SK-N-SH (cell line): ENCODE measurements at regions not wholly inside any gene's neighbourhood (a gene's known extent, or its start where the extent isn't known, plus 50 kb on each side); places are given as distances from the start of the nearest gene placed in this dataset.

Experiments
- CTCF ChIA-PET: fragments of 300-600, 350-600 bp; formaldehyde crosslinking; extraction: SDS; loops from one replicate; lab custom pipeline; 2021; lab: Yijun Ruan, JAX
- POLR2A ChIA-PET: fragments of 350-600 bp; sonication (Branson Sonifier 250); formaldehyde crosslinking; extraction: SDS; loops from one replicate; lab custom pipeline; 2020; ENCODE audit warnings: antibody characterized with exemption, inconsistent platforms; lab: Yijun Ruan, JAX
- DNase-seq: peaks from one replicate; pipeline ENCODE4 v3.0.0; 2012
- H2AFZ ChIP-seq: fragments of 200-600 bp; sonication (generic); 2 replicates; pipeline ENCODE4 v1.8.1; 2016; ENCODE audit warnings: antibody characterized with exemption, mild to moderate bottlenecking, low read depth
- H3F3A ChIP-seq: fragments of 200-600 bp; sonication (generic); replicated peaks from 2 replicates; pipeline ENCODE3; 2016; ENCODE audit warnings: antibody characterized with exemption, mild to moderate bottlenecking; ENCODE audit not compliant: insufficient read depth
- H3K27ac ChIP-seq, 2 experiments: fragments of 200-500 bp in 1 of 2; fragments of 200-600 bp in 1 of 2; sonication (Bioruptor generic) in 1 of 2; sonication (generic), shearing (Covaris generic) in 1 of 2; 2 replicates each; pipeline versions ENCODE4 v1.5.1 to v1.6.1; 2014 to 2016; ENCODE audit warnings: low read depth in 2 of 2, inconsistent platforms in 1 of 2, low read length in 1 of 2, mild to moderate bottlenecking in 1 of 2, mixed read lengths in 1 of 2
- H3K27me3 ChIP-seq: fragments of 200-600 bp; sonication (generic), shearing (Covaris generic); 2 replicates; pipeline ENCODE4 v1.6.1; 2016; ENCODE audit warnings: mixed run types; ENCODE audit not compliant: insufficient read depth
- H3K36me3 ChIP-seq, 2 experiments: fragments of 200-500 bp in 1 of 2; fragments of 200-600 bp in 1 of 2; sonication (Bioruptor generic) in 1 of 2; sonication (generic) in 1 of 2; replicated peaks in 1 of 2; 2 replicates each; pipeline versions ENCODE3 to v1.5.1; 2014 to 2016; ENCODE audit warnings: low read length in 1 of 2, mild to moderate bottlenecking in 1 of 2; ENCODE audit not compliant: insufficient read depth in 2 of 2, control insufficient read depth in 1 of 2
- H3K4me1 ChIP-seq, 2 experiments: fragments of 200-500 bp in 1 of 2; fragments of 200-600 bp in 1 of 2; sonication (Bioruptor generic) in 1 of 2; sonication (generic), shearing (Covaris generic) in 1 of 2; 2 replicates each; pipeline versions ENCODE4 v1.5.1 to v1.6.1; 2014 to 2016; ENCODE audit warnings: low read depth in 1 of 2, low read length in 1 of 2, mixed run types in 1 of 2; ENCODE audit not compliant: insufficient read depth in 2 of 2, control insufficient read depth in 1 of 2
- H3K4me2 ChIP-seq: fragments of 200-600 bp; sonication (generic), shearing (Covaris generic); 2 replicates; pipeline ENCODE4 v1.6.1; 2017; ENCODE audit warnings: mixed run types
- H3K4me3 ChIP-seq, 2 experiments: fragments of 200-500 bp in 1 of 2; fragments of 200-600 bp in 1 of 2; sonication (Bioruptor generic) in 1 of 2; sonication (generic), shearing (Covaris generic) in 1 of 2; 2 replicates each; pipeline versions ENCODE4 v1.5.1 to v1.8.1; 2014 to 2016; ENCODE audit warnings: low read depth in 2 of 2, inconsistent platforms in 1 of 2, low read length in 1 of 2, mild to moderate bottlenecking in 1 of 2, mixed read lengths in 1 of 2, moderate library complexity in 1 of 2
- H3K79me2 ChIP-seq: fragments of 200-600 bp; sonication (generic); 2 replicates; pipeline ENCODE4 v1.8.1; 2017; ENCODE audit warnings: mild to moderate bottlenecking; ENCODE audit not compliant: insufficient read depth
- H3K9ac ChIP-seq: fragments of 200-600 bp; sonication (generic); 2 replicates; pipeline ENCODE4 v1.6.1; 2017; ENCODE audit warnings: mixed run types
- H3K9me2 ChIP-seq: fragments of 200-600 bp; sonication (generic); 2 replicates; pipeline ENCODE4 v1.6.1; 2017; ENCODE audit warnings: mixed run types
- H3K9me3 ChIP-seq: fragments of 200-600 bp; sonication (generic); 2 replicates; pipeline ENCODE4 v1.6.1; 2017; ENCODE audit warnings: mixed run types, mild to moderate bottlenecking, moderate library complexity
- H4K20me1 ChIP-seq: fragments of 200-600 bp; sonication (generic); 2 replicates; pipeline ENCODE4 v1.6.1; 2017; ENCODE audit warnings: mild to moderate bottlenecking, mixed run types; ENCODE audit not compliant: insufficient read depth
- CHD2 ChIP-seq: fragments of 150-350 bp; IDR thresholded peaks from 2 replicates; pipeline ENCODE4 v1.6.1; 2018; ENCODE audit warnings: low read length; ENCODE audit not compliant: partially characterized antibody
- CTCF ChIP-seq: fragments of 200-600 bp; sonication (generic); IDR thresholded peaks from 2 replicates; pipeline ENCODE4 v1.6.1; 2017; ENCODE audit warnings: antibody characterized with exemption, mild to moderate bottlenecking, moderate library complexity
- EP300 ChIP-seq, 2 experiments: IDR thresholded peaks; 2 replicates each; pipeline versions ENCODE4 v1.4.0 to v1.6.1; 2012; ENCODE audit warnings: borderline replicate concordance in 1 of 2, low read depth in 1 of 2, low read length in 1 of 2
- EZH2phosphoT487 ChIP-seq: fragments of 200-600 bp; sonication (generic); IDR thresholded peaks from 2 replicates; pipeline ENCODE4 v1.6.1; 2017; ENCODE audit warnings: low read depth, mixed run types, mild to moderate bottlenecking, antibody characterized with exemption, moderate library complexity, borderline replicate concordance
- FOXM1 ChIP-seq: IDR thresholded peaks from 2 replicates; pipeline ENCODE4 v1.4.0; 2012; ENCODE audit warnings: low read depth, mild to moderate bottlenecking
- NFIC ChIP-seq: IDR thresholded peaks from 2 replicates; pipeline ENCODE4 v1.4.0; 2012; ENCODE audit warnings: borderline replicate concordance
- RAD21 ChIP-seq: IDR thresholded peaks from 2 replicates; pipeline ENCODE4 v1.6.1; 2012; ENCODE audit warnings: mild to moderate bottlenecking, low read length
- RCOR1 ChIP-seq: fragments of 150-350 bp; IDR thresholded peaks from 2 replicates; pipeline ENCODE4 v1.6.1; 2017; ENCODE audit warnings: antibody characterized with exemption, low read length
- SIN3A ChIP-seq: IDR thresholded peaks from 2 replicates; pipeline ENCODE4 v1.6.1; 2012; ENCODE audit warnings: low read depth, mild to moderate bottlenecking, low read length, moderate library complexity, borderline replicate concordance
- TAF1 ChIP-seq: IDR thresholded peaks from 2 replicates; pipeline ENCODE4 v1.6.1; 2012; ENCODE audit warnings: low read depth, mild to moderate bottlenecking, low read length, moderate library complexity, borderline replicate concordance
- YY1 ChIP-seq: IDR thresholded peaks from 2 replicates; pipeline ENCODE4 v1.4.0; 2012; ENCODE audit warnings: low read depth, mild to moderate bottlenecking
- WGBS: methylation state at CpG from one replicate; pipeline ENCODE4 v1.1.6; 2017; ENCODE audit warnings: low lambda C conversion rate; 5-methylcytosine and 5-hydroxymethylcytosine counted together

GRCh38 chr19:31145007-31145406, 204.2 kb downstream of the TSHZ3 start:
- H3K4me3 ChIP-seq: no peak overlapping the region
- no peak overlapping the region for H2AFZ ChIP-seq
- no peak overlapping the region for H3K4me2 ChIP-seq
- H3K27ac ChIP-seq: no peak overlapping the region
- no peaks in the 10 kb centered on the region for H4K20me1 ChIP-seq
- H3F3A ChIP-seq: peaks cover 12% of the 10 kb centered on the region
- ChIA-PET CTCF (interaction anchor here (0.9 to 1.4 kb wide), 2 partner anchors 8 to 12 kb away, joined by 3 to 4 read pairs; no protein-coding TSS in a partner anchor), POLR2A (no interaction called here)
- peaks cover 0 to 16% of the 10 kb centered on the region in 2 experiments; a peak in 2 of 4 replicates for H3K4me1 ChIP-seq
- H3K9ac ChIP-seq: no peak overlapping the region
- no peak for TF ChIP-seq EZH2phosphoT487
- TF ChIP-seq EP300 (IDR thresholded peaks at IDR 0.05; ENCODE audit: borderline replicate concordance in 1 of 2, low read depth in 1 of 2, low read length in 1 of 2): no peak
- no peak for TF ChIP-seq YY1
- TF ChIP-seq RAD21: no peak
- no peak for TF ChIP-seq TAF1
- no peak for TF ChIP-seq NFIC
- TF ChIP-seq CHD2: no peak
- no peak for TF ChIP-seq FOXM1
- TF ChIP-seq SIN3A: no peak
- TF ChIP-seq CTCF: no peak
- H3K79me2 ChIP-seq: no peaks in the 10 kb centered on the region
- DNase-seq: no peak
- no peaks in the 10 kb centered on the region for H3K9me3 ChIP-seq
- 69% methylated on average over 7 of the region's 7 CpGs for WGBS
- no peaks in the 10 kb centered on the region for H3K9me2 ChIP-seq
- H3K27me3 ChIP-seq: no peaks in the 10 kb centered on the region
- no peaks in the 10 kb centered on the region for H3K36me3 ChIP-seq

- Histone ChIP-seq H4K20me1 (no peaks in the 10 kb centered on the region), H2AFZ (no peak overlapping the region), H3K4me3 (no peak overlapping the region), H3K9ac (no peak overlapping the region), H3F3A (peaks cover 15% of the 10 kb centered on the region), H3K9me3 (no peaks in the 10 kb centered on the region), H3K4me1 (peaks cover 0 to 23% of the 10 kb centered on the region in 2 experiments; a peak in 2 of 4 replicates), H3K79me2 (no peaks in the 10 kb centered on the region), H3K27me3 (no peaks in the 10 kb centered on the region), H3K27ac (no peak overlapping the region), H3K4me2 (no peak overlapping the region), H3K36me3 (no peaks in the 10 kb centered on the region), H3K9me2 (no peaks in the 10 kb centered on the region)
- ChIA-PET POLR2A (no interaction called here), CTCF (no interaction called here)
- 70% methylated on average over 7 of the region's 7 CpGs for WGBS
- TF ChIP-seq SIN3A (no peak), RCOR1 (no peak)
- DNase-seq: no peak
Measured at GRCh38 chr19:31144075-31144870, 205.0 kb downstream of the TSHZ3 start.
